Loucy (cell line): ENCODE measurements at regions not wholly inside any gene's neighbourhood (a gene's known extent, or its start where the extent isn't known, plus 50 kb on each side); places are given as distances from the start of the nearest gene placed in this dataset.

Source experiments
- H2AFZ ChIP-seq: fragments of 200-600 bp; sonication (generic); 2 replicates; pipeline ENCODE4 v1.6.0; 2016; ENCODE audit warnings: antibody characterized with exemption, mild to moderate bottlenecking, low read length, moderate library complexity
- H3F3A ChIP-seq: fragments of 200-600 bp; 2 replicates; pipeline ENCODE4 v1.6.0; 2016; ENCODE audit warnings: antibody characterized with exemption, low read depth, mild to moderate bottlenecking
- H3K27me3 ChIP-seq: fragments of 200-600 bp; sonication (generic); 2 replicates; pipeline ENCODE4 v1.6.1; 2014; ENCODE audit warnings: low read length, mild to moderate bottlenecking; ENCODE audit not compliant: insufficient read depth, poor library complexity, severe bottlenecking
- H3K36me3 ChIP-seq: fragments of 200-600 bp; sonication (generic); 2 replicates; pipeline ENCODE4 v1.6.1; 2016; ENCODE audit warnings: low read length; ENCODE audit not compliant: insufficient read depth
- H3K4me1 ChIP-seq: fragments of 200-600 bp; sonication (generic); 2 replicates; pipeline ENCODE4 v1.5.1; 2014; ENCODE audit warnings: low read length, mild to moderate bottlenecking; ENCODE audit not compliant: insufficient read depth, poor library complexity, severe bottlenecking
- H3K4me2 ChIP-seq: fragments of 200-600 bp; sonication (generic); 2 replicates; pipeline ENCODE4 v1.6.0; 2014; ENCODE audit warnings: antibody characterized with exemption, low read length, low read depth, mild to moderate bottlenecking; ENCODE audit not compliant: poor library complexity, severe bottlenecking
- H3K4me3 ChIP-seq: fragments of 200-600 bp; sonication (generic); 2 replicates; pipeline ENCODE4 v1.5.1; 2014; ENCODE audit warnings: low read length, mild to moderate bottlenecking, mixed read lengths; ENCODE audit not compliant: poor library complexity, severe bottlenecking
- H3K79me2 ChIP-seq: fragments of 200-600 bp; sonication (generic); 2 replicates; pipeline ENCODE4 v1.6.1; 2014; ENCODE audit warnings: low read length; ENCODE audit not compliant: insufficient read depth
- H3K9ac ChIP-seq: fragments of 200-600 bp; sonication (generic); 2 replicates; pipeline ENCODE4 v1.6.0; 2014; ENCODE audit warnings: mild to moderate bottlenecking, low read depth, low read length, moderate library complexity; ENCODE audit not compliant: poor library complexity, severe bottlenecking
- H3K9me2 ChIP-seq: fragments of 200-600 bp; sonication (generic); replicated peaks from 2 replicates; pipeline ENCODE4 v1.6.1; 2016; ENCODE audit warnings: low read depth, low read length, mixed read lengths
- H3K9me3 ChIP-seq: fragments of 200-600 bp; sonication (generic); 2 replicates; pipeline ENCODE4 v1.6.1; 2014; ENCODE audit warnings: mild to moderate bottlenecking, antibody characterized with exemption, low read length, low read depth; ENCODE audit not compliant: insufficient read depth
- H4K20me1 ChIP-seq: fragments of 200-600 bp; sonication (generic); 2 replicates; pipeline ENCODE4 v1.6.0; 2014; ENCODE audit warnings: antibody characterized with exemption, low read length, mild to moderate bottlenecking; ENCODE audit not compliant: insufficient read depth, poor library complexity, severe bottlenecking
- EZH2phosphoT487 ChIP-seq: fragments of 200-600 bp; IDR thresholded peaks from 2 replicates; pipeline ENCODE4 v1.6.1; 2018; ENCODE audit warnings: antibody characterized with exemption, mild to moderate bottlenecking, moderate library complexity, borderline replicate concordance
- TF ChIP-seq, protein P1 (sequence below): fragments of 200-600 bp; sonication (generic); conservative IDR thresholded peaks from 2 replicates; pipeline ENCODE4 v1.5.1; 2014; ENCODE audit warnings: mild to moderate bottlenecking, antibody characterized with exemption, low read length

DNA sequence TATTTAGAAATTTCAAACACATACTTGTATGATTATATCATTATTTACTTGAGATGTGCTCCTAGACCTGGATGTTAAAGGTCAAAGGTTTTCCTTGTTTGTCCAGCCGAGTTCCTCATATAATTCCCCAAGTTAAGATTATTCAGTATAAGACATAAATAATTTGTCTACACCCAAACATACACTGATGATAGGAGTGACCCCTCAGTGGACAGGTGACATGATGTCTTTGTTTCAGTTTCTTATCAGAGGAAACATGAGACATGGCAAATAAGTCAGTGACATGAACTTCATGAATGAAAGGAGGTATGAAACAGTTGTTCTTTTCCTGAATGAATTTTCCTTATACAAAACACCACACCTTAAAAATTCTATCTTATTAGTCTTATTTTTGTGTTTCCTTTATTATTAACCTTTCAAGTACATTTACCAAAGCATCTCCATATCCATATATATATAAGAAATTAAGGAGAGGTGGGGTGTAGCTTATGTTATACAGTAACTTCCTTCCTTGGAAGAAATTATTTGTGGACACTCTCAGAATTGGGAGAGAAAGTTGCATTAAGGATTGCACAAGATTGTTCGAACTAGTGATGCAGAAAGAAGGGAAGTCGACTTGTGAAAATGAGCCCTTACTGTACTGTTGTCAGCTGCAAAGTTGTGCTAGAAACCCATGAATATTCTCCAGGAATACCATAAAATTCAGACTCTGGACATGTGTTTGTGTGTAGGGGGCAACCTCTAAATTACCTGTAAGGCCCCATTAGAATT is 60.5 kb downstream of the POM121L12 start:
- no peak overlapping the region for H2AFZ ChIP-seq
- H3K4me3 ChIP-seq: no peak overlapping the region
- no peak overlapping the region for H3K4me2 ChIP-seq
- no peaks in the 10 kb centered on the region for H3K9me2 ChIP-seq
- H3K79me2 ChIP-seq: no peaks in the 10 kb centered on the region
- H3F3A ChIP-seq: no peaks in the 10 kb centered on the region
- no peaks in the 10 kb centered on the region for H3K27me3 ChIP-seq
- no peaks in the 10 kb centered on the region for H3K36me3 ChIP-seq
- no peaks in the 10 kb centered on the region for H3K9me3 ChIP-seq
- no peaks in the 10 kb centered on the region for H4K20me1 ChIP-seq
- H3K4me1 ChIP-seq: no peaks in the 10 kb centered on the region
- no peak for TF ChIP-seq EZH2phosphoT487
- TF ChIP-seq, protein P1, sequence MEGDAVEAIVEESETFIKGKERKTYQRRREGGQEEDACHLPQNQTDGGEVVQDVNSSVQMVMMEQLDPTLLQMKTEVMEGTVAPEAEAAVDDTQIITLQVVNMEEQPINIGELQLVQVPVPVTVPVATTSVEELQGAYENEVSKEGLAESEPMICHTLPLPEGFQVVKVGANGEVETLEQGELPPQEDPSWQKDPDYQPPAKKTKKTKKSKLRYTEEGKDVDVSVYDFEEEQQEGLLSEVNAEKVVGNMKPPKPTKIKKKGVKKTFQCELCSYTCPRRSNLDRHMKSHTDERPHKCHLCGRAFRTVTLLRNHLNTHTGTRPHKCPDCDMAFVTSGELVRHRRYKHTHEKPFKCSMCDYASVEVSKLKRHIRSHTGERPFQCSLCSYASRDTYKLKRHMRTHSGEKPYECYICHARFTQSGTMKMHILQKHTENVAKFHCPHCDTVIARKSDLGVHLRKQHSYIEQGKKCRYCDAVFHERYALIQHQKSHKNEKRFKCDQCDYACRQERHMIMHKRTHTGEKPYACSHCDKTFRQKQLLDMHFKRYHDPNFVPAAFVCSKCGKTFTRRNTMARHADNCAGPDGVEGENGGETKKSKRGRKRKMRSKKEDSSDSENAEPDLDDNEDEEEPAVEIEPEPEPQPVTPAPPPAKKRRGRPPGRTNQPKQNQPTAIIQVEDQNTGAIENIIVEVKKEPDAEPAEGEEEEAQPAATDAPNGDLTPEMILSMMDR: no peak
- H3K9ac ChIP-seq: no peak overlapping the region

DNA sequence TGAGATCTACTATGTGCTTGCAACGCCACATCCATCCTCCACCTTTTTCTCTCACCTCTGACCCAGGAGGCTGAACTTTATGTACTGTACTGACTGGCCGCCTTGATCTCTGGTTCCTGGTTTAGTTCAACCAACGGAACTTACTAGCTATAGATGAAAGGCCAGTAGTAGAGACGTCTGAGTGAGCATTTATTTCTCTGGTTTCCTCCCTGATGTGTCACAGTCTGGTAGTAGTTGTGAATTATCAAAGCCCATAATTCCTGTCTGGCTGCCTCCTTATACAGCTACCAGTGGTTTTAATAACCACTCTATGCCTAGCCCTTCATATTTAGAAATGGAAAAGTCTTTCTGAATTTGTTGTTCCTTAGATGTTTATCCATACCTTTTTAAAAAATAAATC is 64.7 kb downstream of the POM121L12 start:
- no peaks in the 10 kb centered on the region for H3K27me3 ChIP-seq
- no peak overlapping the region for H3K9ac ChIP-seq
- H3K4me1 ChIP-seq: no peaks in the 10 kb centered on the region
- no peaks in the 10 kb centered on the region for H3F3A ChIP-seq
- no peaks in the 10 kb centered on the region for H3K79me2 ChIP-seq
- no peaks in the 10 kb centered on the region for H3K9me2 ChIP-seq
- no peak overlapping the region for H3K4me3 ChIP-seq
- no peak for TF ChIP-seq EZH2phosphoT487
- TF ChIP-seq, protein P1: no peak
- no peak overlapping the region for H2AFZ ChIP-seq
- no peaks in the 10 kb centered on the region for H3K36me3 ChIP-seq
- H3K4me2 ChIP-seq: no peak overlapping the region
- no peaks in the 10 kb centered on the region for H3K9me3 ChIP-seq
- no peaks in the 10 kb centered on the region for H4K20me1 ChIP-seq

DNA sequence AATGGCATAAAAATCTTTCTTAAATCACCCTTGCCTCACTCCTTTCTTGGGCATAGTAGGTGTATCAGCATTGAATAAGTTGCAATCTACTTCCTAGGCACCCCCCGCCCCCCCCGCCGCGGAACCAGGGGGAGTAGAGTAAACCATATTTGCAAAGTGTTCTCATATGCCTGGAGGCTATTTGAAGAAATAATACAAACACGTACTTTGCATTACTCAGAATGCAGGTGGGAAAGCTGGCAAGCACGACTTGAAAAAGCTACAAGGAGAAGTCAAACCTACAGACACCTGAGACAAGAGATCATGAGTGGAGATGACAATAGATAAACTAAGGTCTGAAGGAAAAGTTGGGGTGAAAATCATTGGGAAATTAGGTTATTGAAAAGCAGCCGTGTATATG is 65.6 kb downstream of the POM121L12 start:
- Histone ChIP-seq H3K9ac (no peak overlapping the region), H3K79me2 (no peaks in the 10 kb centered on the region), H3K4me1 (no peaks in the 10 kb centered on the region), H3K9me3 (no peaks in the 10 kb centered on the region), H3K27me3 (no peaks in the 10 kb centered on the region), H3K9me2 (no peaks in the 10 kb centered on the region), H3K4me2 (no peak overlapping the region), H3F3A (no peaks in the 10 kb centered on the region), H4K20me1 (no peaks in the 10 kb centered on the region), H2AFZ (no peak overlapping the region), H3K4me3 (no peak overlapping the region), H3K36me3 (no peaks in the 10 kb centered on the region)
- TF ChIP-seq, protein P1: no peak
- no peak for TF ChIP-seq EZH2phosphoT487
